H1 (cell line): ENCODE measurements at regions not wholly inside any gene's neighbourhood (a gene's known extent, or its start where the extent isn't known, plus 50 kb on each side); places are given as distances from the start of the nearest gene placed in this dataset.

Experiments
- BRCA1 ChIP-seq: IDR thresholded peaks from 2 replicates; pipeline ENCODE4 v1.6.1; 2012; ENCODE audit warnings: low read depth, low read length, improper control_type of control experiment
- CHD1 ChIP-seq: IDR thresholded peaks from 2 replicates; pipeline ENCODE4 v1.6.1; 2012; ENCODE audit warnings: low read depth, low read length, improper control_type of control experiment
- CTCF ChIP-seq, 3 experiments: IDR thresholded peaks; 1 replicate in 2 of 3; 2 replicates in 1 of 3; pipeline versions ENCODE4 v1.5.1 to v1.6.1; 2011; ENCODE audit warnings: low read length in 3 of 3, mild to moderate bottlenecking in 3 of 3, inconsistent platforms in 2 of 3, low read depth in 1 of 3, moderate library complexity in 1 of 3; ENCODE audit not compliant: insufficient read depth in 1 of 3; ENCODE audit errors: control extremely low read depth in 1 of 3
- EP300 ChIP-seq, 2 experiments: IDR thresholded peaks; 1 replicate in 1 of 2; 2 replicates in 1 of 2; pipeline ENCODE4 v1.6.1; 2011 to 2012; ENCODE audit warnings: low read depth in 2 of 2, low read length in 2 of 2, mild to moderate bottlenecking in 2 of 2, borderline replicate concordance in 1 of 2, inconsistent platforms in 1 of 2, moderate library complexity in 1 of 2
- EZH2 ChIP-seq: fragments of 200-600 bp; sonication (generic); IDR thresholded peaks from 2 replicates; pipeline ENCODE4 v1.7.1; 2012; ENCODE audit warnings: low read depth, mild to moderate bottlenecking, moderate library complexity, low read length, inconsistent platforms; ENCODE audit not compliant: severe bottlenecking
- KDM5A ChIP-seq: fragments of 200-600 bp; IDR thresholded peaks from 2 replicates; pipeline ENCODE4 v1.7.1; 2012; ENCODE audit warnings: mild to moderate bottlenecking, low read length, inconsistent platforms, mixed read lengths
- MAFK ChIP-seq: IDR thresholded peaks from 2 replicates; pipeline ENCODE4 v1.6.1; 2012; ENCODE audit warnings: low read depth, mild to moderate bottlenecking, improper control_type of control experiment, low read length
- POLR2AphosphoS5 ChIP-seq: IDR thresholded peaks from 2 replicates; pipeline ENCODE4 v1.6.1; 2011; ENCODE audit warnings: low read depth, low read length
- RFX5 ChIP-seq: IDR thresholded peaks from 2 replicates; pipeline ENCODE4 v1.6.1; 2011; ENCODE audit warnings: low read depth, low read length, improper control_type of control experiment, borderline replicate concordance
- SRF ChIP-seq: IDR thresholded peaks from 2 replicates; pipeline ENCODE4 v1.6.1; 2011; ENCODE audit warnings: mild to moderate bottlenecking, low read depth, low read length, moderate library complexity
- TF ChIP-seq, protein P1 (sequence below): IDR thresholded peaks from 2 replicates; pipeline ENCODE4 v1.6.1; 2012; ENCODE audit warnings: inconsistent platforms

DNA sequence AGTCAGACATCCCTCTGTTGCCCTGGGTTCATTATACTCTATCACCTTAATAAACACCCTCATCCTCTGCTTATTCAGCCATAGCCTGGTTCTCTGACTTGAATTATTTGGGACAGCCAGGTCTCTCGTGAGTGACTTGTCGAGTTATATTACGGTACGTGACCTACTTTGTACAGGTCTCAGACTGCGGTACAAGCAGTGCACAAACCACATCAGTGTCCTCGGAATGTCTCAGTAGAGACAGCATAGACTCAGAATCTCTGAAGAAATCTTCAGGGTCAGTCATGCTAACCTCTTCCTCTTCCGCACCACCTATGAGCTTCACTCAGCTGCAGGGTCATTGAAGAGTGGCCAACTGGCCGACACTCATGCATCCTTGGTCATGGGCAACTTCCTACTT lies 860.8 kb downstream of the BCL11B start:
- TF ChIP-seq KDM5A (no peak), RFX5 (no peak), CHD1 (no peak), EP300 (IDR thresholded peaks at IDR 0.05; ENCODE audit: borderline replicate concordance in 1 of 2, low read depth in 2 of 2, low read length in 2 of 2) (no peak), CTCF (IDR thresholded peaks at IDR 0.05; ENCODE audit: control extremely low read depth in 1 of 3, insufficient read depth in 1 of 3, low read depth in 1 of 3, low read length in 3 of 3) (no peak), POLR2AphosphoS5 (no peak), EZH2 (no peak), BRCA1 (no peak), MAFK (no peak), SRF (no peak)
- TF ChIP-seq, protein P1, sequence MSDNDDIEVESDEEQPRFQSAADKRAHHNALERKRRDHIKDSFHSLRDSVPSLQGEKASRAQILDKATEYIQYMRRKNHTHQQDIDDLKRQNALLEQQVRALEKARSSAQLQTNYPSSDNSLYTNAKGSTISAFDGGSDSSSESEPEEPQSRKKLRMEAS = no peak
